HG03095 (cell line): ENCODE measurements at regions not wholly inside any gene's neighbourhood (a gene's known extent, or its start where the extent isn't known, plus 50 kb on each side); places are given as distances from the start of the nearest gene placed in this dataset.

Source experiments
- ATAC-seq: cut with Tn5 transposase; IDR thresholded peaks from one replicate; pipeline ENCODE4 v1.9.1; 2021; ENCODE audit warnings: moderate library complexity; ENCODE audit not compliant: unreplicated experiment

- ATAC-seq, result no peak
Observed at GRCh38 chr5:9707732-9708462, 77.7 kb upstream of the TAS2R1 start.

- no peak for ATAC-seq
Observed at GRCh38 chr5:9699681-9700080, 69.5 kb upstream of the TAS2R1 start.

DNA sequence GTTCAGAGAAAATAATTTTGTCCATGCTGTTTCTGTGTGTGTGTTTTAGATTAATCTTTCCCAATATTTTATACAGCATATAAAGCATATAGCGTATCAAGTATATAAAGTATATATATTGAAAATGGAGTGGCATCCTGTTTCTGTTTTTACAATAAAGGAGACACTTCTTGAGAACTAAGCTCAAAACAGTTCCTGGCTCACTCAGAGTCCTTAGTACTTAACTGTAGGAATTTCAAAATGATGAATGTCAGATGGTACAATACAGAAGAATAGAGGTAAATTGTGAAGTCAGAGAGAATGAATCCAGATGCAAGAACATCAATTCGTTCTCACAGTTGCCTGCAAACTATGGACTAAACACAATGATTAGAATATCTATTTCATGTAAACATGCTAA is 68.7 kb upstream of the TAS2R1 start:
- ATAC-seq, result no peak

- no peak for ATAC-seq
Observed at GRCh38 chr5:9698125-9698826, 68.1 kb upstream of the TAS2R1 start.

GRCh38 chr5:9692576-9692975 is 62.4 kb upstream of the TAS2R1 start:
- no peak for ATAC-seq

DNA sequence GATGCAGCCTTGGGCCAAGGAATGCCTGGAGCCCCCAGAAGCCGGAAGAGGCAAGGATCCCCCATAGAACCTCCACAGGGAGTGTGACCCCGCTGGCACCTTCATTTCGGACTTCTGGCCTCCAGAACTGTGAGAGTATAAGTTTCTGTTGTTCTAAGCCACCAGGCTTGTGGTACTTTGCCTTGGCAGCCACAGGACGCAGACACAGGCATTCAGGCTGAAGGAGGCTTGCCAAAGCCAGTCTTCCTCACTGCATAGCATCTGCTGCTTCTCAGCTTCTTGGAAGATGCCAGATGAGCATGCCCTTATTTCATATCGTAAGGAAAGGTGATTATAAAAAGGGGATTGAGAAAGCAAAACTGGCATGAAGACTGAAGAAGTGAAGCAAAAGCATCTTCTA is 61.1 kb upstream of the TAS2R1 start:
- ATAC-seq, result no peak

DNA sequence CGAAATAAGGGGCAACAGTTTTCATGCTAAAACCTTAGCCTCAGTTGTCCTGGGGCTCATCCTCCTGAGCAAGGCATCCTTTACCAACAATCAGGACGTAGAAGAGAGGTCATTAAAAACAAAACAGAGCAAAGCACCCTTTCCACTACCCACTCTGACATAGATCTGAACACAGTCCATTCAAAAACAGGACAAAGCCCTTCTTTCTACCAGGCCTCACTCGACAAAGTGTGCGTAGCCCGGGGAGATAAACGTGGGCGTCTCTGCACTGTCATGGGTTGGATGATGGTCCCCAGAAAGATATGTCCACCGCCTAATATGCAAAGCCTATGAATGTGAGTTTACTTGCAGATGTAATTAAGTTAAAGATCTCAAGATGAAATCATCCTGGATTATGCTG is 60.6 kb upstream of the TAS2R1 start:
- no peak for ATAC-seq

DNA sequence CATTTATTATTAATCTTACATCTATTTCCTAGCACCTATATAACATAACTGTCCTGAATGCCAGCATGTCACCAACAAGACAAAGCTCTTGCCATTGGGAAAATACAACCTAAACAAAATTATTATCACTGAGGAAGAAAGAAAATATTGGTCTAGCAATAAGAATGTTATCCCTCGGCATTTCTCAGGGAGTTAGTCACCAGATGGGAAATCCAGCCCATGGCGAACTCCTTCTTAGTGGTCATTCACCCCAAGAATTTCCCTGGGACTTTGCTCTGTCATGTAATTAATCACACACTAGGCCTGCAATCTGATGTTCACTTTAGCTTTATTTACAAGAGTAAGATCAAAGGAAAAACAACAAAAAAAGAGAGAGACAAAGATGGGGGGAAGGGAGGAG is 56.1 kb upstream of the TAS2R1 start:
- no peak for ATAC-seq

- no peak for ATAC-seq
Observed at GRCh38 chr5:9681706-9682105, 51.6 kb upstream of the TAS2R1 start.
